Kidney (tissue), 13 donors: ENCODE measurements at regions not wholly inside any gene's neighbourhood (a gene's known extent, or its start where the extent isn't known, plus 50 kb on each side); places are given as distances from the start of the nearest gene placed in this dataset.

Source experiments
- DNase-seq, 5 donors: peaks; one replicate each; pipeline ENCODE4 v3.0.0-alpha.2; 2013 to 2020
- FAIRE-seq: peaks from 2 replicates; lab custom pipeline; 2012; peaks lifted over from hg19 to GRCh38; lab: Jason Lieb, UNC
- H3K27ac ChIP-seq, 2 donors: one replicate each; pipeline ENCODE4 v1.7.0; 2013; ENCODE audit warnings: low read depth in 2 of 2, low read length in 2 of 2, inconsistent platforms in 1 of 2
- H3K27me3 ChIP-seq: one replicate; pipeline ENCODE4 v1.7.1; 2013; ENCODE audit warnings: low read length, inconsistent platforms; ENCODE audit not compliant: control insufficient read depth, insufficient read depth
- H3K36me3 ChIP-seq, 3 donors: one replicate each; pipeline versions ENCODE4 v1.7.0 to v1.7.1; 2013; ENCODE audit warnings: low read length in 3 of 3, control low read depth in 1 of 3, inconsistent platforms in 1 of 3; ENCODE audit not compliant: insufficient read depth in 3 of 3, control insufficient read depth in 2 of 3
- H3K4me1 ChIP-seq, 3 donors: one replicate each; pipeline versions ENCODE4 v1.7.0 to v1.7.1; 2013; ENCODE audit warnings: low read length in 3 of 3, inconsistent platforms in 1 of 3, low read depth in 1 of 3; ENCODE audit not compliant: control insufficient read depth in 2 of 3, insufficient read depth in 2 of 3
- H3K4me3 ChIP-seq, 3 donors: one replicate each; pipeline versions ENCODE4 v1.7.0 to v1.8.1; 2013; ENCODE audit warnings: low read length in 3 of 3, control low read depth in 1 of 3, inconsistent platforms in 1 of 3
- H3K9ac ChIP-seq, 3 donors: one replicate each; pipeline versions ENCODE4 v1.7.0 to v1.7.1; 2013; ENCODE audit warnings: low read length in 3 of 3, control low read depth in 1 of 3, inconsistent platforms in 1 of 3
- H3K9me3 ChIP-seq, 3 donors: one replicate each; pipeline versions ENCODE4 v1.7.0 to v1.7.1; 2013; ENCODE audit warnings: low read length in 3 of 3, control low read depth in 1 of 3, inconsistent platforms in 1 of 3; ENCODE audit not compliant: control insufficient read depth in 2 of 3, insufficient read depth in 1 of 3
- CTCF ChIP-seq: IDR thresholded peaks from 3 replicates; pipeline ENCODE4 v1.5.1; 2012; ENCODE audit warnings: mild to moderate bottlenecking, moderate library complexity, borderline replicate concordance; ENCODE audit not compliant: insufficient read depth; ENCODE audit errors: extremely low read depth
- intact Hi-C: fragments of 100-400 bp; cut with DNase I; formaldehyde crosslinking; loops from one replicate; pipeline ENCODE4 v1.11.1; 2022
- donor health status: control.
- donor health status: control.
- donor health status: control.
- donor health status: control.
- donor health status: control.
- donor health status: DM: yes; HTN: yes; CAD: no.
- donor health status: Normal renal cell carcinoma (clear cell type).

- Histone ChIP-seq H3K9ac (no peak overlapping the region), H3K27me3 (no peaks in the 10 kb centered on the region), H3K4me3 (no peak overlapping the region), H3K9me3 (no peaks in the 10 kb centered on the region), H3K36me3 (no peaks in the 10 kb centered on the region), H3K4me1 (no peaks in the 10 kb centered on the region), H3K27ac (no peak overlapping the region)
- intact Hi-C loops: no loop called here
- TF ChIP-seq CTCF: no peak
- DNase-seq: no peak
- FAIRE-seq: no peak
These were observed 223.5 kb upstream of the PCSK2 start for GRCh38 chr20:17003170-17003870.

- Histone ChIP-seq H3K9me3 (no peaks in the 10 kb centered on the region), H3K27me3 (no peaks in the 10 kb centered on the region), H3K9ac (no peak overlapping the region), H3K36me3 (no peaks in the 10 kb centered on the region), H3K4me3 (no peak overlapping the region), H3K27ac (no peak overlapping the region), H3K4me1 (no peaks in the 10 kb centered on the region)
- no peak for DNase-seq
- FAIRE-seq: no peak
- TF ChIP-seq CTCF: no peak
- intact Hi-C loops: no loop called here
These were observed 216.7 kb upstream of the PCSK2 start for GRCh38 chr20:17010181-17010580.

GRCh38 chr20:17012546-17013226, 214.2 kb upstream of the PCSK2 start:
- H3K9ac ChIP-seq: no peak overlapping the region
- H3K27ac ChIP-seq: no peak overlapping the region
- intact Hi-C loops: no loop called here
- H3K4me3 ChIP-seq: no peak overlapping the region
- no peaks in the 10 kb centered on the region for H3K4me1 ChIP-seq
- no peak for FAIRE-seq
- H3K9me3 ChIP-seq: no peaks in the 10 kb centered on the region
- H3K27me3 ChIP-seq: no peaks in the 10 kb centered on the region
- no peak for TF ChIP-seq CTCF
- DNase-seq: no peak
- H3K36me3 ChIP-seq: no peaks in the 10 kb centered on the region
